Stimulated activated CD8-positive, alpha-beta memory T cell treated with anti-CD3 and anti-CD28 coated beads, Interleukin-7, amount 100 ng/mL, for 4 hours (primary cell): ENCODE measurements at regions not wholly inside any gene's neighbourhood (a gene's known extent, or its start where the extent isn't known, plus 50 kb on each side); places are given as distances from the start of the nearest gene placed in this dataset.

Experiments used
- DNase-seq, 2 donors: peaks; one replicate each; pipeline ENCODE4 v3.0.0-alpha.2; 2020; ENCODE audit warnings: low read depth in 2 of 2

GRCh38 chr1:229207916-229208315 is 63.0 kb upstream of the RAB4A start:
- no peak for DNase-seq

- no peak for DNase-seq
Observed at GRCh38 chr1:229208481-229208880, 62.4 kb upstream of the RAB4A start.

GRCh38 chr1:229209386-229209785 is 61.5 kb upstream of the RAB4A start:
- DNase-seq, result no peak

GRCh38 chr1:229209816-229210215 is 61.1 kb upstream of the RAB4A start:
- DNase-seq, result no peak

GRCh38 chr1:229210844-229211243 is 60.1 kb upstream of the RAB4A start:
- no peak for DNase-seq

- no peak for DNase-seq
Observed at GRCh38 chr1:229213797-229214196, 57.1 kb upstream of the RAB4A start.

GRCh38 chr1:229217716-229218115 is 53.2 kb upstream of the RAB4A start:
- DNase-seq, result no peak

- DNase-seq, result no peak
Observed at GRCh38 chr1:229218612-229219025, 52.3 kb upstream of the RAB4A start.

- no peak for DNase-seq
Observed at GRCh38 chr1:229220163-229220846, 50.6 kb upstream of the RAB4A start.

GRCh38 chr1:229221106-229222019 is 49.5 kb upstream of the RAB4A start:
- DNase-seq, result no peak
